ENCODE measurements at regions not wholly inside any gene's neighbourhood (a gene's known extent, or its start where the extent isn't known, plus 50 kb on each side); places are given as distances from the start of the nearest gene placed in this dataset.

GRCh38 chr12:97250483-97250882 lies 212.1 kb upstream of the RMST start:
- TF ChIP-seq CTCF (IDR thresholded peaks at IDR 0.05; ENCODE audit: low read depth, low read length): no peak
- no peaks in the 10 kb centered on the region for H3K27me3 ChIP-seq
- H3K4me1 ChIP-seq: no peaks in the 10 kb centered on the region
- DNase-seq: no peak
- H3K4me3 ChIP-seq (ENCODE audit: low read depth, low read length): no peak overlapping the region
- no peaks in the 10 kb centered on the region for H3K9me3 ChIP-seq
- no peaks in the 10 kb centered on the region for H3K36me3 ChIP-seq

GRCh38 chr12:97257726-97258125 lies 204.9 kb upstream of the RMST start:
- H3K9me3 ChIP-seq: no peaks in the 10 kb centered on the region
- H3K4me1 ChIP-seq: no peaks in the 10 kb centered on the region
- no peak for DNase-seq
- no peaks in the 10 kb centered on the region for H3K36me3 ChIP-seq
- H3K4me3 ChIP-seq (ENCODE audit: low read depth, low read length): no peak overlapping the region
- H3K27me3 ChIP-seq: no peaks in the 10 kb centered on the region
- TF ChIP-seq CTCF (IDR thresholded peaks at IDR 0.05; ENCODE audit: low read depth, low read length): no peak

GRCh38 chr12:97259098-97259497 lies 203.5 kb upstream of the RMST start:
- H3K4me1 ChIP-seq: no peaks in the 10 kb centered on the region
- no peaks in the 10 kb centered on the region for H3K27me3 ChIP-seq
- H3K9me3 ChIP-seq: no peaks in the 10 kb centered on the region; the same call in 1 of the 2 replicates
- no peak overlapping the region for H3K4me3 ChIP-seq (ENCODE audit: low read depth, low read length)
- H3K36me3 ChIP-seq: no peaks in the 10 kb centered on the region
- no peak for DNase-seq
- TF ChIP-seq CTCF (IDR thresholded peaks at IDR 0.05; ENCODE audit: low read depth, low read length): no peak

- TF ChIP-seq CTCF (IDR thresholded peaks at IDR 0.05; ENCODE audit: low read depth, low read length): no peak
- Histone ChIP-seq H3K4me3 (ENCODE audit: low read depth, low read length) (no peak overlapping the region), H3K27me3 (no peaks in the 10 kb centered on the region), H3K36me3 (no peaks in the 10 kb centered on the region), H3K9me3 (no peaks in the 10 kb centered on the region; the same call in 1 of the 2 replicates), H3K4me1 (no peaks in the 10 kb centered on the region)
- DNase-seq: no peak
Observed at GRCh38 chr12:97260786-97261185, 201.8 kb upstream of the RMST start.

DNA sequence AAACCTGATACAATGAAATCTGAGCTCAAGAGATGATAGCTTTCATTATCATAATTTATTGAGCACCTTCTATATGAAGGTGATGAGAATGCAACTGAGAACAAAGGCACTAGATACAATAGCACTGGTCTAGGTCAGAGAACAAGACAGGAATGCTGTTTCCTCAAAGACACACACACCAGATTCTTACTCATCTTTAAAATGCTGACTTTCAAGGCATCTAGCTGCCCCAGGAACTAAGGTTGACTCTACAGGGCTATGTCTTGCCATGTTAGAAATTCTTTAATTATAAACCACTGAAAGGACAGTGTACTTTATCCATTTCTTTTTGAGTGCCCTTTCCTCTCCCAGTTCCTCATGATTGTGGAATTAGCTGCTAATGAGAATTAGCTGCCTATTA lies 195.4 kb upstream of the RMST start:
- Histone ChIP-seq H3K4me3 (ENCODE audit: low read depth, low read length) (no peak overlapping the region), H3K9me3 (no peaks in the 10 kb centered on the region; the same call in 1 of the 2 replicates), H3K27me3 (no peaks in the 10 kb centered on the region), H3K4me1 (no peaks in the 10 kb centered on the region), H3K36me3 (no peaks in the 10 kb centered on the region)
- DNase-seq: no peak
- TF ChIP-seq CTCF (IDR thresholded peaks at IDR 0.05; ENCODE audit: low read depth, low read length): no peak

GRCh38 chr12:97267594-97268202 lies 194.9 kb upstream of the RMST start:
- Histone ChIP-seq H3K36me3 (no peaks in the 10 kb centered on the region), H3K9me3 (no peaks in the 10 kb centered on the region; the same call in 1 of the 2 replicates), H3K4me1 (no peaks in the 10 kb centered on the region), H3K4me3 (ENCODE audit: low read depth, low read length) (no peak overlapping the region), H3K27me3 (no peaks in the 10 kb centered on the region)
- TF ChIP-seq CTCF (IDR thresholded peaks at IDR 0.05; ENCODE audit: low read depth, low read length): no peak
- no peak for DNase-seq
